CD4-positive, alpha-beta memory T cell (primary cell): ENCODE measurements at regions not wholly inside any gene's neighbourhood (a gene's known extent, or its start where the extent isn't known, plus 50 kb on each side); places are given as distances from the start of the nearest gene placed in this dataset.

Experiments used
- CTCF ChIA-PET: fragments of 350-600 bp; sonication (Branson Sonifier 250); formaldehyde crosslinking; loops from one replicate; lab custom pipeline; 2021; ENCODE audit warnings: inconsistent platforms; ENCODE audit not compliant: partially characterized antibody; lab: Charles Lee
- POLR2A ChIA-PET: fragments of 350-600 bp; sonication (Branson Sonifier 250); formaldehyde crosslinking; loops from one replicate; lab custom pipeline; 2021; ENCODE audit not compliant: partially characterized antibody; lab: Charles Lee
- DNase-seq, 5 donors: peaks; one replicate each; pipeline versions ENCODE4 v3.0.0 to v3.0.0-alpha.2; 2020 to 2022; ENCODE audit warnings: mixed read lengths in 1 of 5
- H3K27ac ChIP-seq: one replicate; pipeline ENCODE4 v1.7.0; 2013; ENCODE audit warnings: low read depth, low read length
- H3K27me3 ChIP-seq: 2 replicates; pipeline ENCODE4 v1.7.0; 2013; ENCODE audit warnings: mild to moderate bottlenecking, low read length, moderate library complexity; ENCODE audit not compliant: insufficient read depth
- H3K36me3 ChIP-seq: 2 replicates; pipeline ENCODE4 v1.7.0; 2013; ENCODE audit warnings: mild to moderate bottlenecking, low read length, moderate library complexity; ENCODE audit not compliant: insufficient read depth
- H3K4me1 ChIP-seq: 2 replicates; pipeline ENCODE4 v1.7.0; 2013; ENCODE audit warnings: mild to moderate bottlenecking, low read length, moderate library complexity; ENCODE audit not compliant: insufficient read depth
- H3K4me3 ChIP-seq, 2 donors: one replicate each; pipeline ENCODE4 v1.7.0; 2013; ENCODE audit warnings: low read length in 2 of 2, mild to moderate bottlenecking in 1 of 2
- H3K9me3 ChIP-seq, 2 donors: one replicate each; pipeline ENCODE4 v1.7.0; 2013; ENCODE audit warnings: low read length in 2 of 2, control low read depth in 1 of 2; ENCODE audit not compliant: control insufficient read depth in 1 of 2
- H3K27ac Mint-ChIP-seq, 7 donors: one replicate each; pipeline ENCODE4 v1.8.0; 2020 to 2021; ENCODE audit warnings: mixed read lengths in 7 of 7, mild to moderate bottlenecking in 6 of 7, inconsistent platforms in 3 of 7, moderate library complexity in 3 of 7
- H3K27me3 Mint-ChIP-seq, 2 donors: one replicate each; pipeline ENCODE4 v1.8.0; 2020 to 2021; ENCODE audit warnings: mixed read lengths in 2 of 2
- H3K36me3 Mint-ChIP-seq, 2 donors: one replicate each; pipeline ENCODE4 v1.8.0; 2020 to 2021; ENCODE audit warnings: mixed read lengths in 2 of 2, inconsistent platforms in 1 of 2, mild to moderate bottlenecking in 1 of 2
- H3K4me1 Mint-ChIP-seq, 4 donors: one replicate each; pipeline ENCODE4 v1.8.0; 2020 to 2021; ENCODE audit warnings: mixed read lengths in 4 of 4, mild to moderate bottlenecking in 1 of 4
- H3K4me3 Mint-ChIP-seq, 8 donors: one replicate each; pipeline ENCODE4 v1.8.0; 2020 to 2021; ENCODE audit warnings: mixed read lengths in 8 of 8, mild to moderate bottlenecking in 7 of 8, moderate library complexity in 6 of 8, inconsistent platforms in 3 of 8
- H3K9me3 Mint-ChIP-seq, 8 donors: one replicate each; pipeline ENCODE4 v1.8.0; 2020 to 2021; ENCODE audit warnings: mixed read lengths in 8 of 8, mild to moderate bottlenecking in 5 of 8, inconsistent platforms in 3 of 8, moderate library complexity in 1 of 8
- intact Hi-C: fragments of 100-400 bp; cut with micrococcal nuclease; formaldehyde crosslinking; loops from one replicate; pipeline ENCODE4 v1.15.1; 2023

DNA sequence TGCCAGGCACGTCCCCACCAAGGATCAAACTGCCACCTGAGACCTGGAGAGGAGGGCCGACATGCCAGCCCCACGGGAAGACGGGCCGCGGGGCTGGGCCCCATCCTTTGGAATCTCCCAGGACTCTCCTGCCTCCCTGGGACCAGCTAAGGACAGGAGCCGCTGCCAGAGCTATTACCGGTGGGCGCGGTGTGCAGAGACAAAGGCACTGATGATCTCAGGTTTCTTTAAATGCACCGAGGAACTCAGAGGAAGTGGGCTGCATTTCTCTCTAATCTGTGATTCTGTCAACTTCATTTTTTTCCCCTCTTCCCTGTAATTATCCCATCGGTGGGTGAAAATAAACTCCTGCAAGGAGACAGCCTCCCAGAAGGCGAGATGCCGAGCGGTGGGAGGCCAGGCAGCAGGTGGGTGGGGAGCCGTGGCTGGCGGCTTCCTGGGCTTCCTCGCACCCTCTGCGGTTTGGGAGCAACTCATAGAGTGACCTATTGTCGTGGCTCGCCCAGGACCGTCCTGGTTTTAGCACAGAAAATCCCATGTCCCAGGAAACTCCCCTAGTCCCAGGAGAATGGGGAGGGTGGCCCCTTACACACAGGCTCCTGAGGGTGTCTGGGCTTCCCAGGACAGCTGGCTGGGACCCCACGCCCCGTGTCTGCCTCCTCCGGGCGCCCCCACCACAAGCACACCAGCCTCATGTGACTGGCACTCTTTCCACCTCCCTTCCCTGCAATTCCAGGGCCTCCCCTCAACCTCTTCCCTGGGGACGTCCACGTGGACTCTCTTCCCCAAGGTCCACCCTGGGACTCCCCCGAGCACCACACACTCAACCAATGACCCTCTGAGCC lies 62.3 kb upstream of the ADRA2C start:
- H3K9me3 ChIP-seq: no peaks in the 10 kb centered on the region
- peaks cover 6 to 11% of the 10 kb centered on the region in 2 donors for H3K27me3 Mint-ChIP-seq
- H3K27ac ChIP-seq: no peak overlapping the region
- no peaks in the 10 kb centered on the region for H3K4me1 Mint-ChIP-seq
- POLR2A ChIA-PET: no interaction called here
- no peak overlapping the region for H3K27ac Mint-ChIP-seq
- DNase-seq: no peak
- no peaks in the 10 kb centered on the region for H3K4me1 ChIP-seq
- H3K36me3 Mint-ChIP-seq: no peaks in the 10 kb centered on the region
- intact Hi-C loops: no loop called here
- no peak overlapping the region for H3K4me3 ChIP-seq
- H3K36me3 ChIP-seq: no peaks in the 10 kb centered on the region
- H3K4me3 Mint-ChIP-seq: no peak overlapping the region
- H3K9me3 Mint-ChIP-seq: peaks cover 0 to 4% (median 0%) of the 10 kb centered on the region in 8 donors
- CTCF ChIA-PET: no interaction called here
- H3K27me3 ChIP-seq: no peaks in the 10 kb centered on the region

DNA sequence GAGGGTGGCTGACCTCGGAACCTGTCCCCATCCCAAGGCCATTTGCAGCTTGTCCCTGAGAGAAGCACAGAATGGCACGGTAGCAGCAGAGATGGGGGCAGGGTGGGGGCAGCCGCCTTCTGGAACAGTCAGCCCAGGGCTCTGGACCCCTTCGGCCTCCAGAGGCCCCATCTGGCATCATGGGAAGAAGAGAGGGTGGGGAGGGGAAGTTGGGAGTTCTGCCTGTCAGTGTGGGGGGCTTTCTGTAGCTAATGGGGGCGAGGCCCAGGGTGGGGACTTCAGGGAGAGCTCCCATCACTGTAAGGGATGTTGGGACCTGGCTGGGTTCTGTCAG lies 62.9 kb upstream of the ADRA2C start:
- H3K27me3 ChIP-seq: no peaks in the 10 kb centered on the region
- H3K36me3 ChIP-seq: no peaks in the 10 kb centered on the region
- Mint-ChIP-seq H3K27me3 (peaks cover 10 to 11% of the 10 kb centered on the region in 2 donors), H3K27ac (no peak overlapping the region), H3K36me3 (no peaks in the 10 kb centered on the region), H3K9me3 (peaks cover 0 to 7% (median 4%) of the 10 kb centered on the region in 8 donors), H3K4me3 (no peak overlapping the region), H3K4me1 (no peaks in the 10 kb centered on the region)
- no peak for DNase-seq
- ChIA-PET CTCF (no interaction called here), POLR2A (no interaction called here)
- no peaks in the 10 kb centered on the region for H3K4me1 ChIP-seq
- H3K9me3 ChIP-seq: no peaks in the 10 kb centered on the region
- H3K27ac ChIP-seq: no peak overlapping the region
- intact Hi-C loops: no loop called here
- no peak overlapping the region for H3K4me3 ChIP-seq

DNA sequence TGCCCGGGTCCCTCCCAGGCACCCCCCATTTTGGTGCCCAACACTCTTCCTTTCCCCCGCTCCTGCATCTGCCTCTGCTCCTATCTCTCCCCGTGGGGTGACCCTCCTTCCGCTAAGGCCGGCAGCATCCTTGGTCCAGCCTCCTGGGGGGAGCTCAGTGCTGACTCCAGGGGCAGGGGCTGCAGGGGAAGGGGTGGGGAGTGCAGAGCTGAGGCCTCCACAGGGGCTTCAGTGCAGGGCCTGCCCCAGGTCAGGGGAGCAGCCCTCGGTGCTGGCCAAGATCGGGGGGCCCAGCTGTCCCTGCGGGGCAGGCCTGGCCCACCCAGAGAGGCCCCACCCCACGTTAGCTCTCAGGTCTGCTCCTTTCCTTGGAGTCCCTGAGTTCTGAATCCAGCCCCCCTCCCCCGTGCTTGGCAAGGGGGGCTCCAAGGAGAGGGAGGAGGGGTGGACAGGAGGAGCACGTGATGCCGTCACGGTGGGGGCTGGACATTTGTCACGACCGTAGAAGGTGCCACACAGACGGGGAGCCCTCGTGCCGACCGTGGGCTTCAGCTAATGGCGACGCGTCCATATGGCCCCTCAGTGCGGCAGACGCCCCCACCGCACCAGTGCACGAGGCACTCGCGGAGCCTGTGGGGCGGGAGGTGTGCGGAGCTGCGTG lies 63.5 kb upstream of the ADRA2C start:
- Mint-ChIP-seq H3K27me3 (peaks cover 11 to 12% of the 10 kb centered on the region in 2 donors), H3K36me3 (no peaks in the 10 kb centered on the region), H3K4me1 (no peaks in the 10 kb centered on the region), H3K27ac (no peak overlapping the region), H3K9me3 (peaks cover 0 to 10% (median 6%) of the 10 kb centered on the region in 8 donors), H3K4me3 (no peak overlapping the region)
- Histone ChIP-seq H3K36me3 (no peaks in the 10 kb centered on the region), H3K27me3 (no peaks in the 10 kb centered on the region), H3K27ac (no peak overlapping the region), H3K4me1 (no peaks in the 10 kb centered on the region), H3K4me3 (no peak overlapping the region), H3K9me3 (peaks cover 0 to 1% of the 10 kb centered on the region in 2 donors)
- ChIA-PET CTCF (no interaction called here), POLR2A (no interaction called here)
- no peak for DNase-seq
- intact Hi-C loops: no loop called here

DNA sequence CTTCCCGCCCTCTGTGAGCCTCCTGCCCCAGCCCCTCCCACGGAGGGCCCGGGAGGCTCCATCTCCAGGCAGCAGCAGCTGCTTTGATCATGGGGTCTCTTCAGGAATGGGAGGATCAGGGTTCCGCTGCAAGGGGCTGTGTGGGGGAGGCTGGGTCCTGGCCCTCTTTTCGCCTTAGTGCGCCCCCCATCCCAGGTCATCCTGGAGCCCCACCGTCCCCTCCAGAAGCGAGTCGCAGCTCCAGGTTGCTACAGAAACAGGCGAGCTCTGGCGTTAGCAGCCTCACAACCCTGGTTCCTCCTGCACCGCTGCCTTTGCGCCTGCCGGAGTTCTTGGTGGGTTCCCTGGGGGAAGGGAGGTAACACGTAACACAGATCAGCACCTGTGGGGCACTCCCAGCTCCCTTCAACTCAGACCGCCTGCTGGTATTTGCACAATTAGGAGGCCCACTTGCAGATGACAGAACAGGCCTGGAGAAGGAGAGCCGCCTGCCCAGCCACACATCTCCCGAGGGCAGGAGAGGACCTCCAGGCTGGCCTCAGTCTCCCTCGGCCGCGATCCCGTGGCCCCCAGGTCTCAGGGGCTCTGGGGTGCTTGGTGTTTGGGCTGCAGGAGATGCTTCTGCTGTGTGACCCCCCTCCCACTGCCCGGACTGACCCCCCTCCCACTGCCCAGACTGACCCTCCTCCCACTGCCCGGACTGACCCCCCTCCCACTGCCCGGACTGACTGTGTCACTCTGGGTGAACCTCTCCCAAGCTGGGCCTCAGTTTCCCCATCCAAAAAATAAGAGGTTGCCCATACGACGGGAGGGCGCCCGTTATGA lies 64.2 kb upstream of the ADRA2C start:
- H3K27ac Mint-ChIP-seq: no peak overlapping the region
- no peaks in the 10 kb centered on the region for H3K4me1 Mint-ChIP-seq
- DNase-seq: no peak
- H3K4me3 ChIP-seq: no peak overlapping the region
- ChIA-PET CTCF (no interaction called here), POLR2A (no interaction called here)
- peaks cover 13 to 14% of the 10 kb centered on the region in 2 donors for H3K27me3 Mint-ChIP-seq
- H3K9me3 Mint-ChIP-seq: peaks cover 0 to 16% (median 13%) of the 10 kb centered on the region in 8 donors
- no peaks in the 10 kb centered on the region for H3K36me3 ChIP-seq
- H3K27me3 ChIP-seq: no peaks in the 10 kb centered on the region
- intact Hi-C loops: no loop called here
- peaks cover 0 to 6% of the 10 kb centered on the region in 2 donors for H3K9me3 ChIP-seq
- no peaks in the 10 kb centered on the region for H3K36me3 Mint-ChIP-seq
- no peak overlapping the region for H3K27ac ChIP-seq
- H3K4me3 Mint-ChIP-seq: no peak overlapping the region
- H3K4me1 ChIP-seq: no peaks in the 10 kb centered on the region

DNA sequence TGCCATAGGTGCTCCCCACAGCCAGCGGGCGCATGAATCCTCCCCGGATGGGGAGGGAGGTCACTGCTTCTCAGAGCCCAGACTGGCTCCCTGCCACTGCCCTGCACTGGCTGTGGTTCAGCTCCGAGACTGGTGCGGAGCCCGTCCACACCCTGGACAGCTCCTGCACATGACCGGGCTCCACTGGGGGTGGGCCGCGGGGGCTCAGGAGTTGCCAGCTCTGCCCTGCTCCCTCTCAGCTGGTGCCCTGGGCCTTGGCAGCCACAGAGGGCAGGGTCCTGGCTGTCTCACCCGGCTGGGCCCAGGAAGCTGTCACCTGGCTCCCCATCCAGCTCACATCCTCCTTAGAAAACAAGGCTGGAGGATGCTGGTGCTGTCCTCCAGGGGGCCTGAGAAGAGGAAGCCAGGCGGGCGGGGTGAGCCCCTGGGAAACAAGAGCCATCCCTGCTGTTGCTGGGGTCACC lies 64.9 kb upstream of the ADRA2C start:
- peaks cover 14 to 17% of the 10 kb centered on the region in 2 donors for H3K27me3 Mint-ChIP-seq
- no peak for DNase-seq
- no peaks in the 10 kb centered on the region for H3K36me3 ChIP-seq
- H3K36me3 Mint-ChIP-seq: no peaks in the 10 kb centered on the region
- peaks cover 0 to 21% (median 17%) of the 10 kb centered on the region in 8 donors for H3K9me3 Mint-ChIP-seq
- POLR2A ChIA-PET: no interaction called here
- no peak overlapping the region for H3K27ac ChIP-seq
- no peak overlapping the region for H3K4me3 Mint-ChIP-seq
- H3K4me1 ChIP-seq: no peaks in the 10 kb centered on the region
- no peaks in the 10 kb centered on the region for H3K27me3 ChIP-seq
- H3K9me3 ChIP-seq: peaks cover 0 to 6% of the 10 kb centered on the region in 2 donors
- CTCF ChIA-PET: no interaction called here
- no peak overlapping the region for H3K4me3 ChIP-seq
- H3K27ac Mint-ChIP-seq: no peak overlapping the region
- intact Hi-C loops: no loop called here
- H3K4me1 Mint-ChIP-seq: no peaks in the 10 kb centered on the region

DNA sequence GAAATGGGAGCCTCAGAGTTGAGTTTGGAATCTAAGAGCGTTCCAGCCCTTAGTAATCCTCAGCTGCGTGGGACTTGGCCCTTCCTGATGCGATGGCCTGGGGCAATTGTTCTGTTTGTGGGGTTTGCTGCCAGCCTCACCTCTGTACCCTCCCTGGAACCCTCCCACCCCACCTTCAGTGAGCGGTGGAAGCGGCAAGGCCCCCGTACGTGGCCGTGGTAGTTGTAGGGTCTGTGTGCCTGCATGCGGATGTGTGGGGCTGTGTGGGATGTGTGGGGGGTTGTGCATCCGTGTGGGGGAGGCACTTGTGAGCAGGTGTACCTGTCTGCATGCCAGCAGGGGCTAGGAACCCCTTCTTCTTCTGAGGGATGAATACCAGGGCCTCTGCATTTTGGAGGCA lies 65.4 kb upstream of the ADRA2C start:
- H3K27me3 ChIP-seq: no peaks in the 10 kb centered on the region

DNA sequence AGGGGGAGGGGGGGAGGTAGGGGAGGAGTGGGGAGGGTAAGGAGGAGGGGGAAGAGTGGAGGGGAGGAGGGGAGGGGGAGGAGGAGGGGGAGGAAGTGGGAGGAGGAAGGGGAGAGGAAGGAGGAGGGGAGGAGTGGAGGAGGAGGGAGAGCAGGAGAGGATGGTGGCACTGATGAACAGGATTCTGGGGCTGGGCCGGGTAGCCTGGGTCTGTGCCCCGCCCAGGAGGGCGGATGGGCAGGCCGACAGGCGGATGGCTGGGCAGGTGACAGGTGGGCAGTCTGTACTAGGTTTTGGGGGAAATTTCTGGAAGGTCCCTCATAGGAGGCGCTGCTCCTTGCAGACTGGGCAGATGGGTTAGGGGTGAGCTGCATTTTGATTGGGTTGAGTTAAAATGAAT lies 66.0 kb upstream of the ADRA2C start:
- H3K9me3 ChIP-seq: peaks cover 0 to 6% of the 10 kb centered on the region in 2 donors
- no peaks in the 10 kb centered on the region for H3K36me3 Mint-ChIP-seq
- no peaks in the 10 kb centered on the region for H3K36me3 ChIP-seq
- no peaks in the 10 kb centered on the region for H3K4me1 Mint-ChIP-seq
- no peaks in the 10 kb centered on the region for H3K27me3 ChIP-seq
- intact Hi-C loops: no loop called here
- no peaks in the 10 kb centered on the region for H3K4me1 ChIP-seq
- CTCF ChIA-PET: no interaction called here
- H3K4me3 ChIP-seq: no peak overlapping the region
- no peak overlapping the region for H3K27ac ChIP-seq
- H3K27ac Mint-ChIP-seq: no peak overlapping the region
- peaks cover under 1 to 25% (median 17%) of the 10 kb centered on the region in 8 donors for H3K9me3 Mint-ChIP-seq
- no peak overlapping the region for H3K4me3 Mint-ChIP-seq
- H3K27me3 Mint-ChIP-seq: peaks cover 14 to 17% of the 10 kb centered on the region in 2 donors
- no peak for DNase-seq
- POLR2A ChIA-PET: no interaction called here

More for the DNA sequence above, 65.4 kb upstream of the ADRA2C start:
- CTCF ChIA-PET: no interaction called here
- no peak for DNase-seq
- H3K9me3 Mint-ChIP-seq: peaks cover 0 to 25% (median 17%) of the 10 kb centered on the region in 8 donors
- POLR2A ChIA-PET: no interaction called here
- intact Hi-C loops: no loop called here
- H3K4me3 ChIP-seq: no peak overlapping the region
- H3K27ac Mint-ChIP-seq: peak overlapping the region in 1 of 7 donors; percentile 66
- H3K36me3 ChIP-seq: no peaks in the 10 kb centered on the region
- peaks cover 0 to 6% of the 10 kb centered on the region in 2 donors for H3K9me3 ChIP-seq
- H3K4me1 Mint-ChIP-seq: no peaks in the 10 kb centered on the region
- no peaks in the 10 kb centered on the region for H3K4me1 ChIP-seq
- H3K27ac ChIP-seq: no peak overlapping the region
- H3K27me3 Mint-ChIP-seq: peaks cover 14 to 17% of the 10 kb centered on the region in 2 donors
- no peak overlapping the region for H3K4me3 Mint-ChIP-seq
- no peaks in the 10 kb centered on the region for H3K36me3 Mint-ChIP-seq
